ENCODE measurements at regions not wholly inside any gene's neighbourhood (a gene's known extent, or its start where the extent isn't known, plus 50 kb on each side); places are given as distances from the start of the nearest gene placed in this dataset.

DNA sequence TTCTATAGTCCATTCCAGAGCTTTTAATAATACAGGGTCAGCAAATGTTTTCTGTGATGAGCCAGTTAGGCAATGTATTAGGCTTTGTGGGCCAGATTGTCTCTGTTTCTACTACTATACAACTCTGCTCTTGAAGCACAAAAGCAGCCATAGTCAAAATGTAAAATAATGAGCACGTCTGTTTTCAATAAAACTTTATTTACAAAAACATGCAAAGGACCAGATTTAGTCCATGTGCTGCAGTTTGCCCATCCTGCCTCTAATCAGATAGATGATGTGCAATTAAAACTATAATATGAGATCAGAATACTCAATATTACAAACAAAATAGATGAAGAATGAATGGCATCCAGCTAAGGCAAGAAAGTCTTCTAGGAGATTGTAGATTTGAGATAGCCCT, 127.8 kb upstream of the FRMPD4 start:
- Histone ChIP-seq H3K27me3 (replicated peaks; ENCODE audit: insufficient read depth, low read depth, low read length, poor library complexity) (no peaks in the 10 kb centered on the region), H3K36me3 (ENCODE audit: insufficient read depth, low read length, poor library complexity, severe bottlenecking) (no peaks in the 10 kb centered on the region), H3K4me3 (ENCODE audit: low read depth, low read length, poor library complexity, severe bottlenecking) (no peak overlapping the region), H3K9me3 (ENCODE audit: low read depth, low read length, poor library complexity, severe bottlenecking) (no peaks in the 10 kb centered on the region), H3K27ac (ENCODE audit: low read depth, low read length, poor library complexity, severe bottlenecking) (no peak overlapping the region), H3K4me1 (ENCODE audit: insufficient read depth, low read length, poor library complexity, severe bottlenecking) (no peaks in the 10 kb centered on the region)
- intact Hi-C loops (cut with micrococcal nuclease; ENCODE audit: unreplicated experiment), result no loop called here
- ChIA-PET POLR2A (ENCODE audit: low non-redundant PET) (no interaction called here), CTCF (no interaction called here)
- no TSS peak for BruUV-seq (replicated peaks)
- DNase-seq (ENCODE audit: low spot score), result no peak
- TF ChIP-seq EZH2 (IDR thresholded peaks at IDR 0.05; ENCODE audit: borderline replicate concordance, low read depth, low read length, poor library complexity, severe bottlenecking) (no peak), CTCF (conservative IDR thresholded peaks at IDR 0.05; ENCODE audit: low read depth, low read length) (no peak)

GRCh38 chrX:12011075-12011474, 127.2 kb upstream of the FRMPD4 start:
- BruUV-seq (replicated peaks), result no TSS peak
- POLR2A ChIA-PET (ENCODE audit: low non-redundant PET), result no interaction called here

DNA sequence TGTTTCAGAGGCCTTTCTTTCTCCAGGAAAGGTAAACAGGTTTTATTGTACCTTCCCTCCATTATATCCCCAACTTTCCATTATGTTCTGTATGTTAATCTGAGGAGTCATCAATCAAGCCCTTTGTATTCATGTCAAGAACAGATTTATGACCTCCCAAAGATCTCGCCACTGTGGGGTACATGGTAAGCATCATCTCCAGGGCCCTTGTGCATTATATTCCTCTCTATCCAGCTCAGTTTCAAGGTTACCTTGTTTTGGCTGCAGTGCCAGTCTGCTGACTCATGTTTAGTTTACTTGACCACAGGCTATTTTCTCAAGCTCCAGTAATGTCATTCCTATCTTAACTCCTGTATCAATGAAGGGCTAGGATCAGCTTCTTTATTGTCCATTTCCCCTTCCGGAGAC, 125.1 kb upstream of the FRMPD4 start:
- POLR2A ChIA-PET (ENCODE audit: low non-redundant PET), result no interaction called here
- intact Hi-C loops (cut with micrococcal nuclease; ENCODE audit: unreplicated experiment), result no loop called here
- no peak for DNase-seq (ENCODE audit: low spot score)
- no peak overlapping the region for H3K4me3 ChIP-seq (ENCODE audit: low read depth, low read length, poor library complexity, severe bottlenecking)
- no peaks in the 10 kb centered on the region for H3K9me3 ChIP-seq (ENCODE audit: low read depth, low read length, poor library complexity, severe bottlenecking)
- no TSS peak for BruUV-seq (replicated peaks)
- TF ChIP-seq EZH2 (IDR thresholded peaks at IDR 0.05; ENCODE audit: borderline replicate concordance, low read depth, low read length, poor library complexity, severe bottlenecking), result no peak
- TF ChIP-seq CTCF (conservative IDR thresholded peaks at IDR 0.05; ENCODE audit: low read depth, low read length), result no peak
- H3K27me3 ChIP-seq (replicated peaks; ENCODE audit: insufficient read depth, low read depth, low read length, poor library complexity), result no peaks in the 10 kb centered on the region
- H3K4me1 ChIP-seq (ENCODE audit: insufficient read depth, low read length, poor library complexity, severe bottlenecking), result no peaks in the 10 kb centered on the region
- CTCF ChIA-PET, result no interaction called here
- no peak overlapping the region for H3K27ac ChIP-seq (ENCODE audit: low read depth, low read length, poor library complexity, severe bottlenecking)
- no peaks in the 10 kb centered on the region for H3K36me3 ChIP-seq (ENCODE audit: insufficient read depth, low read length, poor library complexity, severe bottlenecking)

More at GRCh38 chrX:12011075-12011474, 127.2 kb upstream of the FRMPD4 start:
- Histone ChIP-seq H3K4me3 (ENCODE audit: low read depth, low read length, poor library complexity, severe bottlenecking) (no peak overlapping the region), H3K4me1 (ENCODE audit: insufficient read depth, low read length, poor library complexity, severe bottlenecking) (no peaks in the 10 kb centered on the region), H3K27ac (ENCODE audit: low read depth, low read length, poor library complexity, severe bottlenecking) (no peak overlapping the region), H3K9me3 (ENCODE audit: low read depth, low read length, poor library complexity, severe bottlenecking) (no peaks in the 10 kb centered on the region), H3K27me3 (replicated peaks; ENCODE audit: insufficient read depth, low read depth, low read length, poor library complexity) (no peaks in the 10 kb centered on the region), H3K36me3 (ENCODE audit: insufficient read depth, low read length, poor library complexity, severe bottlenecking) (no peaks in the 10 kb centered on the region)
- CTCF ChIA-PET, result no interaction called here
- intact Hi-C loops (cut with micrococcal nuclease; ENCODE audit: unreplicated experiment), result no loop called here
- no peak for DNase-seq (ENCODE audit: low spot score)
- TF ChIP-seq CTCF (conservative IDR thresholded peaks at IDR 0.05; ENCODE audit: low read depth, low read length) (no peak), EZH2 (IDR thresholded peaks at IDR 0.05; ENCODE audit: borderline replicate concordance, low read depth, low read length, poor library complexity, severe bottlenecking) (no peak)
